ENCODE measurements at regions not wholly inside any gene's neighbourhood (a gene's known extent, or its start where the extent isn't known, plus 50 kb on each side); places are given as distances from the start of the nearest gene placed in this dataset.

- Histone ChIP-seq H2AFZ (ENCODE audit: low read length) (no peak overlapping the region), H3K9ac (ENCODE audit: insufficient read depth, low read depth, low read length) (no peak overlapping the region), H3K9me3 (ENCODE audit: low read length) (no peaks in the 10 kb centered on the region), H4K20me1 (ENCODE audit: insufficient read depth, low read length) (no peaks in the 10 kb centered on the region), H3K27ac (ENCODE audit: extremely low read length, insufficient read depth, low read length) (no peak overlapping the region), H3K4me2 (ENCODE audit: low read depth, low read length) (no peak overlapping the region), H3K27me3 (ENCODE audit: control insufficient read depth in 1 of 2, insufficient read depth in 2 of 2, low read length in 2 of 2) (no peaks in the 10 kb centered on the region), H3K4me1 (ENCODE audit: insufficient read depth, low read length) (no peaks in the 10 kb centered on the region), H3K4me3 (replicated peaks in 1 of 3; ENCODE audit: insufficient read depth in 1 of 3, low read depth in 2 of 3, low read length in 3 of 3) (no peak overlapping the region), H3K79me2 (ENCODE audit: insufficient read depth, low read length) (no peaks in the 10 kb centered on the region), H3K36me3 (replicated peaks in 1 of 2; ENCODE audit: control insufficient read depth in 1 of 2, insufficient read depth in 2 of 2, low read length in 2 of 2) (no peaks in the 10 kb centered on the region)
- in situ Hi-C loops (cut with HindIII; ENCODE audit: extremely low pct_ligation_motif_present, low pct_unique_long_range_greater_than_20kb) (no loop called here), intact Hi-C loops (cut with micrococcal nuclease; ENCODE audit: unreplicated experiment) (no loop called here)
- ATAC-seq (no peak), DNase-seq (ENCODE audit: low spot score) (no peak), FAIRE-seq (no peak)
- 0% methylated on average over 3 of the region's 3 CpGs for WGBS (ENCODE audit: low lambda C conversion rate)
- BruUV-seq (replicated peaks): no TSS peak
- no peak for TF ChIP-seq JARID2 (CRISPR knock-in tag; IDR thresholded peaks at IDR 0.05; ENCODE audit: insufficient replicate concordance)
- TF ChIP-seq AFF4 (CRISPR knock-in tag; IDR thresholded peaks at IDR 0.05): no peak
- peak in 1 of 2 experiments; percentile 58; a peak in 2 of 4 replicates for TF ChIP-seq MAFK (conservative IDR thresholded peaks at IDR 0.05 in 1 of 2, IDR thresholded peaks at IDR 0.05 in 1 of 2; ENCODE audit: low read length in 2 of 2)
- CTCF ChIA-PET (ENCODE audit: low intra/inter-chr PET ratio, low total read pairs): no interaction called here
- POLR2A ChIA-PET: no interaction called here
These were observed 272.9 kb downstream of the KLHL13 start for GRCh38 chrX:117843749-117844148.

GRCh38 chrX:117840645-117841044 lies 276.0 kb downstream of the KLHL13 start:
- intact Hi-C loops (cut with micrococcal nuclease; ENCODE audit: unreplicated experiment) (no loop called here), in situ Hi-C loops (cut with HindIII; ENCODE audit: extremely low pct_ligation_motif_present, low pct_unique_long_range_greater_than_20kb) (no loop called here)
- ChIA-PET CTCF (ENCODE audit: low intra/inter-chr PET ratio, low total read pairs) (no interaction called here), POLR2A (no interaction called here)
- H3K27me3 ChIP-seq (ENCODE audit: control insufficient read depth in 1 of 2, insufficient read depth in 2 of 2, low read length in 2 of 2): no peaks in the 10 kb centered on the region
- no peaks in the 10 kb centered on the region for H3K4me1 ChIP-seq (ENCODE audit: insufficient read depth, low read length)
- no peaks in the 10 kb centered on the region for H3K36me3 ChIP-seq (replicated peaks in 1 of 2; ENCODE audit: control insufficient read depth in 1 of 2, insufficient read depth in 2 of 2, low read length in 2 of 2)
- H3K9me3 ChIP-seq (ENCODE audit: low read length): no peaks in the 10 kb centered on the region
- FAIRE-seq (no peak), ATAC-seq (no peak), DNase-seq (ENCODE audit: low spot score) (no peak)
- TF ChIP-seq ONECUT2 (CRISPR knock-in tag; IDR thresholded peaks at IDR 0.05): no peak
- TF ChIP-seq TERF1 (CRISPR knock-in tag; IDR thresholded peaks at IDR 0.05): no peak
- TF ChIP-seq YEATS4 (CRISPR knock-in tag; IDR thresholded peaks at IDR 0.05; ENCODE audit: borderline replicate concordance): no peak
- no peak for TF ChIP-seq DRAP1 (CRISPR knock-in tag; IDR thresholded peaks at IDR 0.05)
- TF ChIP-seq AGO1 (IDR thresholded peaks at IDR 0.05; ENCODE audit: low read depth, low read length, poor library complexity, severe bottlenecking): no peak
- H2AFZ ChIP-seq (ENCODE audit: low read length): no peak overlapping the region
- 33% methylated on average over 3 of the region's 3 CpGs for WGBS (ENCODE audit: low lambda C conversion rate)
- H3K4me3 ChIP-seq (replicated peaks in 1 of 3; ENCODE audit: insufficient read depth in 1 of 3, low read depth in 2 of 3, low read length in 3 of 3): no peak overlapping the region
- no peak overlapping the region for H3K4me2 ChIP-seq (ENCODE audit: low read depth, low read length)
- BruUV-seq (replicated peaks): no TSS peak
- no peaks in the 10 kb centered on the region for H3K79me2 ChIP-seq (ENCODE audit: insufficient read depth, low read length)
- no peak overlapping the region for H3K27ac ChIP-seq (ENCODE audit: extremely low read length, insufficient read depth, low read length)
- no peaks in the 10 kb centered on the region for H4K20me1 ChIP-seq (ENCODE audit: insufficient read depth, low read length)
- H3K9ac ChIP-seq (ENCODE audit: insufficient read depth, low read depth, low read length): no peak overlapping the region

All from HepG2 (cell line).